ELR (cell line): ENCODE measurements at regions not wholly inside any gene's neighbourhood (a gene's known extent, or its start where the extent isn't known, plus 50 kb on each side); places are given as distances from the start of the nearest gene placed in this dataset.
"Not testable (repeated sequence)": the region's sequence is repeated elsewhere in the genome, so short reads cannot be mapped to it uniquely, and the experiment has no call there.

Source experiments
- DNase-seq: peaks from one replicate; pipeline ENCODE4 v3.0.0-alpha.2; 2015; ENCODE audit warnings: low read depth

- DNase-seq: no peak
Observed at GRCh38 chr2:64743739-64744330, 90.1 kb upstream of the SERTAD2 start.

GRCh38 chr2:64745562-64745961, 91.8 kb upstream of the SERTAD2 start:
- DNase-seq: no peak

DNA sequence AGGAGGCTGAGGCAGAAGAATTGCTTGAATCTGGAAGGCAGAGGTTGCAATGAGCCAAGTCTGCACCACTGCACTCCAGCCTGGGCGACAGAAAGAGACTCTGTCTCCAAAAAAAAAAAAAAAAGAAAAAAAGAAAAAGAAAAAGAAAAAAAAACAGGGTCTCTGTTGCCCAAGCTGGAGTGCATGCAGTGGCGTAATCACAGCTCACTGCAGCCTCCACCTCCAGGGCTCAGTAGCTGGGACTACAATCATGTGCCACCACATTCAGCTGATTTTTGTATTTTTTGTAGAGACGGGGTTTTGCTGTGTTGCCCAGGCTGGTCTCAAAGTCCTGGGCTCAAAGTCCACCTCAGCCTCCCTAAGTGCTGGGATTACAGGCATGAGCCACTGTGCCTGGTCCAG, 94.0 kb upstream of the SERTAD2 start:
- not testable (repeated sequence) for DNase-seq

DNA sequence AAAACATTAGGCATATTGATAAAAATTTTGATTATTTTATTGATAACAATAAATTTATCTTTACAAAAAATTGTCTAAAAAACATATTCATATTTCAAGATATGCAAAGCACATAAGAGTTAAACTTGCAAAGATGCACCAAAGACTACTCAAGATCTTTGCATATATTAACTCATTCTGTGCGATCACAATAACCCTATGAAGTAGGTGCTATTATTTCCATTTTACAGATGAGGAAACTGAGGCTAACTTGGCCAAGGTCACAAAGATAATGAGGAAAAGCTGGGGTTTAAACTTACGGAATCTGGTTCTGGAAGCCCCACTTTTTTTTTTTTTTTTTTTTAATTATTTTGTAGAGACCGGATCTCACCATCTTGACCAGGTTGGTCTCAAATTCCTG, 94.4 kb upstream of the SERTAD2 start:
- no peak for DNase-seq

- DNase-seq: no peak
Observed at GRCh38 chr2:64748561-64748960, 94.8 kb upstream of the SERTAD2 start.

DNA sequence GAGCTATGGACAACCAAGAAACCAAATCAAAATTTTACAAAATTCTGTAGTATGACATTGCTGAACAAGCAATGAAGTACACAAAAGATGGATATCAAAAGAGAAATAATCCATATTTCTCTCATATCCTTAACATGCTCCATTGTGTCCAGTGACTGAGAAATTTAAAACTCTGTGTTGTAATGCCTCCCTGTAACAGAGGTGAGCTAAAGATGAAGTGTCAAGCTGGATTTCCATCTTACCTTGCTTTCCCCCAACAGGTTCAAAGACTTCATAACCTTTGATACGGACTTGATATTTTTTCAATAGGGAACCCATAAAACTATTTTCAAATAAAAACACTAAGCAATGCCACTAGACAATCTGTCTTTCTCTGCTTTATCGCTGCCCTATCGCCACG, 95.7 kb upstream of the SERTAD2 start:
- DNase-seq: no peak

GRCh38 chr2:64750001-64750816, 96.5 kb upstream of the SERTAD2 start:
- peak; percentile 71 for DNase-seq

DNA sequence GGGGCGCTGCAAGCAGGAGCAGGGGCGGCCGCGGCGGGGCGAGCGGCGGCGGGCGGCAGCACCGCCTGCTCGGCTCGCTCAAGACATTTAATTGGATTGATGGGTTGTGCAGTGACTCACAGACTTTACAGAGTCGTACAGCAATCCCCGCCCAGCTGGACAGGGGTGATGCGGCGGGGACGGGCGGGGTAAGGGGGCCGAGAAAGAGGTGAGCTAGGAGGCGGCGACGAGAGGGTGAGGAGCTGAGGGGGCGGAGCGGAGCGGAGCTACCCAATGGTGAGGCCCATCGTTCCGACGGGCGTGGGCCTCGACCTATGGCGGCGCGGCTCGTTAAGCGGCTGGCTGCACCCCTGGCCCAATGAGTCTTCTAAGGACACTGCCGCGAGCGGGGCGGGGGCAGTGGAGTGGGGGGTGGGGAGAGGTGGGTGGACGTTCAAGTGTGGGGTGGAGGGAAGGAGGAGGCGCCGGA, 97.1 kb upstream of the SERTAD2 start:
- peak; percentile 99 for DNase-seq

DNA sequence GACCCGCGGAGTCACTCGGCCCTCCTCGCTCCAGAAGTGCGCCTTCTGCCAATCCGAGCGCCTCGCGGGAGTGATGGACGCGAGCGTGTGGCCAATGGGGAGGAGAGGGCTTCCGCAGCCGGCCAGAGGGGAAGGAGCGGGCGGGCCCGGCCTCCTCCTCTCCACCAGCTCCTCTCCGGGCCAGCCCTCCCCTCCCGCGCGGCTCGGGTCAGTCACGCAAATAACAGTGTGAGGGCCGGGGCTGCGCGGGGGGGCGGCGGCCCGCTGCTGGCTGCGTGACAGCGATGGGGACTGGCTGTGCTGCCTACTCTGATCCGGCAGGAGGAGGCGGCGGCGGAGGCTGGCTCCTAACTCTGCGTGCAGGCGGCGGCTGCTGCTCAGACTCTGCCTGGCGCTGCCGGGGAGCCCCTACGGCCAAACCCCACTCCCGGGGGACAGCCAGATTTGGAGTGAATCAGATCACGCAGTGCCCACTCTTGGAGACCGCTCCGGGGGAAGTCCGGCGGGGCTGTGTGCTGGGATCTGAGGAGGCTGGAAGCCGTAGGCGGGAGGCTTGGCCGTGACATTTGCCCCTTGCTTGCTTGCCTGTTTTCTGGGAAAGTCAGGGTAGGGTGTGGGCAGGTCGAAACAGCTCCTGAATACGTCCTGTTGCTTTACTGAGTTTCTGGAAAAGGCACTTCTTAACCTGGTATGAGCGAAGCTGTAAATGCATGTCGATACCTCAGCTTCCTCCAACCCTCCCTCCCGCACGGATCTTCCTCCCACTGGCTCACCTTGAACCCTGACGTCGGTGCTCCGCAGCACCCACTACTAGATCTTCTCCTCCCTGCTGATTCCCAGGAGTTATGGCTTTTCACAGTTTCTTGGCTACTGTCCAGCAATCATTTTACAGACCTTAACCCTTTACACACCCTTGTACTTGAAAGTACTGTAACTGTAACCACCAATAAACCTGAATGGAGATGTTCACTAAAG, 97.9 kb upstream of the SERTAD2 start:
- DNase-seq: peak; percentile 98

DNA sequence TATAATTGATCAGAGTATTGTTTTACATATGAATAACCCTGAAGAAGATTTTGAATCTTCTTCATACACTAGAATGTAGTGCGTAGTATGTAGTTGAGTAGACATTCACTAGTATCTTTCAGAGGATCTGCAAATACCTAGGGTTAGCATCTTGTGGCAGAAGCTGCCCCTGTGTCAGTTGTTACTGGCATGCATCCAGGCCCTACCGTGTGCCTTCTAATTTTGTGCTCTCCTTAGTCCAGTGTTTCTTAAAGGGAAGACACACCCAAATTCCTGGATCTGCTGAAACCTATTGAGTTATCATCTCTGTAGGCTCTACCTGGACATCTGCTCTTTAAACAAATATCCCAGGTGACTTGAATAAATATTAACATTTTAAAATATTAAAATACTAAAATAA, 99.7 kb upstream of the SERTAD2 start:
- DNase-seq: no peak

DNA sequence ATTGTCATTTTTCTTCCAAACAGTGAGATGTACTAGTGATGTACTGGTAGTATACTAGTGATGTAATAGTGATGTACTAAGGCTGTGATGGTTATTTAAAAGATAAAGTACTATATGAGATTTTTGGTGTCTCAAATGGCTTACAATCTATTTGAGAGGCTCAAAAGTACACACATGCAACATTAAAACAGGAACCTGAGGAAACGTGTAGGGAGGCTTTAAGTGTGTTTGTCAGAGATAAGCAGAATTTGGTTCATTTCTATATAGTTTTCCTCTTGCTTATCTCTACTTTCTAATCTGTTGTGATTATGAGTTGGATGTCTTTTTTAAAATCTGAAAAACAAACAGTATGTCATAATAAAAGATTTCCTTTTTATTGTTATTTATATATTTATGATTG, 100.9 kb upstream of the SERTAD2 start:
- no peak for DNase-seq

DNA sequence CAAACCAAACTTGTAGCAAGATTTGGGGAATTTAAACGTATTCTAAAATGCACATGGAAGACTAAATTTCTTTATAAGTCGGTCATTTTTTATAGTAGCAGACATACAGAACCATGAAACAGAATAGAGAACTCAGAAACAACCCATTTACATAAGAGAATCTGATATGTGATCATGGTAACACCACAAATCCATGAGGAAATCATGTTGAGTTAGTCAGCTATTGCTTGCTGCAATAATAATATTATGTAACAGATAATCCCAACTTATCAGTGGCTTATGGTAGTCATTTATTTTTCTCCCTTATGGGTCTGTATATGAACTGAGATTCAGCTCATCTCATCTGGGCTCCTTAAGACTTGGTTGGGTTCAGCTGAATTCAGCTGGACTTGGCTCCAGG, 103.4 kb upstream of the SERTAD2 start:
- no peak for DNase-seq

GRCh38 chr2:64760128-64760527, 106.4 kb upstream of the SERTAD2 start:
- no peak for DNase-seq

- no peak for DNase-seq
Observed at GRCh38 chr2:64762301-64762997, 108.7 kb upstream of the SERTAD2 start.

DNA sequence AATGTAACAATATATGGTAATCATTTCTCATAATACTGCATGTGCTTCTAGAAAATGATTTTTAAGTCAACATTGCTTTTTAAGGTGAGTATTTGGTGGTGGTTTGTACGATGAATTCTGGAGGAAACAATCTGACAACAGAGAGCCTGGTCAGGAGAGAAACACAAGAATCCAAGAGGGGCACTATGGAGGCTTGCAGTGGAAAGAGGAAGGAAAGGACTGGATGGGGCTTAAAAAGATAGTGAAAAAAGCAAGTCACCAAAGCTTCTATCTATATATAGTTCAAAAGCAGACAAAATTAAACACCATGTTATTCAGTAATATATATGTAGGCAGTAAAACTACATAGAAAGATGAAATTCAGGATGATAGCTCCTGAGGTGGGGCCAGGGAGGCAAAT, 109.4 kb upstream of the SERTAD2 start:
- DNase-seq: no peak

DNA sequence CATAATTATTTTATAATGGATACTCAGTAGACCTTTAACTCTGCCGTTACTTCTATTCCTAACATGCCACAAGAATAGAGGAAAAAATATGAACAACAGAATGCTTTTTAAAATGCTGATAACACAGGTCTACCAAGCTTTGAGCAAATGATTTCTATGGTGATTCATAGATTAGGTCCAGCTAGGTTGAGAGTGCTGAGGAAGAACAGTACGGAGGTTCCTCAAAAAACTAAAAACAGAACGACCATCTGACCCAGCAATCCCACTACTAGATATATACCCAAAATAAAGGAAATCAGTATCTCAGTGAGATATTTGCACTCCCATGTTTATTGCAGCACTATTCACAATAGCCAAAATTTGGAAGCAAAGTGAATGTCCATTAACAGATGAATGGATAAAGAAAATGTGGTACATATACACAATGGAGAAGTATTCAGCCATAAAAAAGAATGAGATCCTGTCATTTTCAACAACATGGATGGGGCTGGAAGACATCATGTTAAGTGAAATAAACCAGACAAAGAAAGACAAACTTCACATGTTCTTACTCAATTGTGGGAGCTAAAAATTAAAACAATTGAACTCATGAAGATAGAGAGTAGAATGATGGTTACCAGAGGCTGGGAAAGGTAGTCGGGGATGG, 111.6 kb upstream of the SERTAD2 start:
- DNase-seq: no peak

DNA sequence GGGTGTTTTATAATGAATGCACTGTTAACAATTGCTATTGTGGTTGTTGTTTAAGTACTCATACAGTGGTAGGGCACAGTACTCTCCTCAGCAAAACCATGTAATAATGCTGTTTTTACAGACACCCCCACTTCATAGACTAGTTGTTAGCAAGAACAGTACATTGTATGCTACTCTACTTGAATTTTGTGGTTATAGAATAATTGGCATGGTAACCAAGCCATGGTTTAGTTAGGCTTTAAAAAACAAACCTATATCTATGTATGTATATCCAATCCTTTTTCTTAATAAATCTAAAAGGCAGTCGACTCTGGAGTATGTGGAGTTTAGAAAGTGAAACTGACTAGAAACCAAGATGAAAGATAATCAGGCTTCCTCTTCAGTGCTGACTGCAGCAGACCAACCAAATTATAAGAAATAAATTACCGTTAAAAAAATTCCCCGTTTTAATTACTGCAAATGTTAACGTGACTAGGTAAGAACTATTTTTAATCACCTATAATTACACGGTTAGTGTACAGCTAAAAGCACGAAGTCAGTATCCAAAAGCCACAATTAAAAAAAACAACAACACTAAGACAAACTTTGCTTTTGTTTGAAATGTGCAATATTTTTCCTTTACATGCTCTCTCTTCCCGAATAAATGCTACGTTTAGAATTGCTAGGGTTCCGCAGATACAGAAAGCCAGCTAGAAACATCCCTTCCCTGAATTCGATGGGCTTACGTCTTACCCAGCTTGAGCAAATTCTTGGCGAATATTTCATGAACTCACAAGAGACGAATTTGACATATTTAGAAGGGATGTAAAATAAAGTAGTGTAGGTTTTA, 113.3 kb upstream of the SERTAD2 start:
- peak; percentile 55 for DNase-seq

DNA sequence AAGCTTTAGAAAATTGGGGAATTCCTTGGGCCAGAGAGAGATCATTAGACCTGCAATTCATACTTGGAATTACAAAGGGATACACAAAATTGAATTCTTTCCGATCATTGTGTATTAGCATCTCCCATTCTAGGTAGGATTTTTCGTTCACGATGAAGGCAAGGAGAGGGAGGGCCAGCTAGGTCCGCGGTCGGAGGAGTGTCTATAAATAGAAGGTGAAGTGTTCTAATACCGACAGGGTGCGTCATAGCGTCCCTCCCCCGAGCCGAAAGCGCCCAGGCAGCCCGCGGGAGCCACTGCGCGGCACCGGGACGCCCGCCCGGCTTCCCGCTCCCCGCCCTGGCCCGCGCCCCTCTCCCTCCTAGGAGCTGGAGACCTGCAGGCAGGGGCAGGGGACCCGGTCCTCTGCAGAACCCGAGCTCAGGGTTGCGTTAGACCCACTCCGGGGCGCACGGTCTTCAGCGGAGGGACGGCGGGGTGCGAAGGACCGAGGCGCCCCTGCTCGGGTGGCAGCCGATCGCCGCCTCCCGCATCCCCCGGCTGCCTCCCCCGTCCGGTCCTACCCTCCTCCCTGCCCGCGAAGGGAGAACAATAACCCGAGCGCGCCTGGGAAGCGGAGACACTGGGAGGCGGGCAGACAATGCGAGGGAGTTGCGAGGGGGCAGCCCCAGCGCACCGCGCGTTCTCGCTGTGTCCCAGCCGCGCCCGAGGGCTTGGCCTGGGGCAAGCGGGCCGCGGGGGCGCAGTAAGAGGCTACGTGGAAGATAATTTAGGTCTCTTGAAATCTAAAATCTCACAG, 114.2 kb upstream of the SERTAD2 start:
- peak; percentile 97 for DNase-seq

- no peak for DNase-seq
Observed at GRCh38 chr2:64768491-64769005, 114.8 kb upstream of the SERTAD2 start.
